Loucy (cell line): ENCODE measurements at regions not wholly inside any gene's neighbourhood (a gene's known extent, or its start where the extent isn't known, plus 50 kb on each side); places are given as distances from the start of the nearest gene placed in this dataset.

ENCODE experiments used
- EZH2phosphoT487 ChIP-seq: fragments of 200-600 bp; IDR thresholded peaks from 2 replicates; pipeline ENCODE4 v1.6.1; 2018; ENCODE audit warnings: antibody characterized with exemption, mild to moderate bottlenecking, moderate library complexity, borderline replicate concordance
- TF ChIP-seq, protein P1 (sequence below): fragments of 200-600 bp; sonication (generic); conservative IDR thresholded peaks from 2 replicates; pipeline ENCODE4 v1.5.1; 2014; ENCODE audit warnings: mild to moderate bottlenecking, antibody characterized with exemption, low read length

- TF ChIP-seq, protein P1, sequence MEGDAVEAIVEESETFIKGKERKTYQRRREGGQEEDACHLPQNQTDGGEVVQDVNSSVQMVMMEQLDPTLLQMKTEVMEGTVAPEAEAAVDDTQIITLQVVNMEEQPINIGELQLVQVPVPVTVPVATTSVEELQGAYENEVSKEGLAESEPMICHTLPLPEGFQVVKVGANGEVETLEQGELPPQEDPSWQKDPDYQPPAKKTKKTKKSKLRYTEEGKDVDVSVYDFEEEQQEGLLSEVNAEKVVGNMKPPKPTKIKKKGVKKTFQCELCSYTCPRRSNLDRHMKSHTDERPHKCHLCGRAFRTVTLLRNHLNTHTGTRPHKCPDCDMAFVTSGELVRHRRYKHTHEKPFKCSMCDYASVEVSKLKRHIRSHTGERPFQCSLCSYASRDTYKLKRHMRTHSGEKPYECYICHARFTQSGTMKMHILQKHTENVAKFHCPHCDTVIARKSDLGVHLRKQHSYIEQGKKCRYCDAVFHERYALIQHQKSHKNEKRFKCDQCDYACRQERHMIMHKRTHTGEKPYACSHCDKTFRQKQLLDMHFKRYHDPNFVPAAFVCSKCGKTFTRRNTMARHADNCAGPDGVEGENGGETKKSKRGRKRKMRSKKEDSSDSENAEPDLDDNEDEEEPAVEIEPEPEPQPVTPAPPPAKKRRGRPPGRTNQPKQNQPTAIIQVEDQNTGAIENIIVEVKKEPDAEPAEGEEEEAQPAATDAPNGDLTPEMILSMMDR, result no peak
- no peak for TF ChIP-seq EZH2phosphoT487
These were observed 669.8 kb upstream of the POT1 start for GRCh38 chr7:125599387-125599786.
